Neural progenitor cell (in vitro differentiated cells): ENCODE measurements at regions not wholly inside any gene's neighbourhood (a gene's known extent, or its start where the extent isn't known, plus 50 kb on each side); places are given as distances from the start of the nearest gene placed in this dataset.

Experiments used
- CTCF ChIP-seq: fragments of 200-600 bp; sonication (generic); IDR thresholded peaks from 2 replicates; pipeline ENCODE4 v1.5.1; 2017; ENCODE audit warnings: antibody characterized with exemption, mild to moderate bottlenecking
- EZH2 ChIP-seq: fragments of 200-600 bp; sonication (generic); IDR thresholded peaks from 2 replicates; pipeline ENCODE4 v1.6.1; 2017; ENCODE audit warnings: antibody characterized with exemption, mild to moderate bottlenecking, moderate library complexity
- EZH2phosphoT487 ChIP-seq: fragments of 200-600 bp; sonication (generic); IDR thresholded peaks from 2 replicates; pipeline ENCODE4 v1.6.1; 2017; ENCODE audit warnings: antibody characterized with exemption

- TF ChIP-seq CTCF (no peak), EZH2phosphoT487 (no peak), EZH2 (no peak)
Observed at GRCh38 chr16:62926121-62926801, 890.0 kb upstream of the CDH8 start.
